PC-9 (cell line): ENCODE measurements at regions not wholly inside any gene's neighbourhood (a gene's known extent, or its start where the extent isn't known, plus 50 kb on each side); places are given as distances from the start of the nearest gene placed in this dataset.

ENCODE experiments used
- BruUV-seq: library from RNA; stranded (reverse); fragments of 400-500 nt; replicated peaks from 2 replicates; lab custom pipeline; 2021; lab: Mats Ljungman, UMichigan
- CTCF ChIA-PET: fragments of 300-600 bp; sonication (Branson Sonifier 250); formaldehyde crosslinking; loops from one replicate; lab custom pipeline; 2022; ENCODE audit warnings: antibody characterized with exemption; lab: Charles Lee
- POLR2A ChIA-PET: fragments of 300-600 bp; sonication (Branson Sonifier 250); formaldehyde crosslinking; loops from one replicate; lab custom pipeline; 2022; ENCODE audit warnings: antibody characterized with exemption; ENCODE audit not compliant: unreplicated experiment; lab: Charles Lee
- DNase-seq, 2 experiments: peaks; one replicate each; pipeline versions ENCODE4 v3.0.0 to v3.0.0-alpha.2; 2015 to 2022; ENCODE audit warnings: mixed read lengths in 1 of 2
- H2AFZ ChIP-seq: fragments of 200-600 bp; sonication (generic); 2 replicates; pipeline ENCODE4 v1.8.1; 2017; ENCODE audit warnings: antibody characterized with exemption
- H3F3A ChIP-seq: fragments of 200-600 bp; sonication (generic); 2 replicates; pipeline ENCODE4 v1.8.1; 2017; ENCODE audit warnings: antibody characterized with exemption, mild to moderate bottlenecking, low read depth; ENCODE audit not compliant: insufficient read depth
- H3K27ac ChIP-seq: fragments of 200-600 bp; sonication (generic); 2 replicates; pipeline ENCODE4 v1.6.1; 2016; ENCODE audit warnings: mixed run types
- H3K27me3 ChIP-seq: fragments of 200-600 bp; sonication (generic); 2 replicates; pipeline ENCODE4 v1.6.1; 2016; ENCODE audit warnings: low read depth, mixed run types; ENCODE audit not compliant: insufficient read depth
- H3K36me3 ChIP-seq: fragments of 200-600 bp; sonication (generic); 2 replicates; pipeline ENCODE4 v1.6.1; 2016; ENCODE audit warnings: low read depth, mixed run types
- H3K4me1 ChIP-seq: fragments of 200-600 bp; sonication (generic); replicated peaks from 2 replicates; pipeline ENCODE4 v1.6.1; 2016; ENCODE audit warnings: mixed run types; ENCODE audit not compliant: insufficient read depth
- H3K4me2 ChIP-seq: fragments of 200-600 bp; sonication (generic); 2 replicates; pipeline ENCODE4 v1.6.1; 2017; ENCODE audit warnings: mixed run types
- H3K4me3 ChIP-seq: fragments of 200-600 bp; sonication (generic); 2 replicates; pipeline ENCODE4 v1.6.1; 2016; ENCODE audit warnings: mixed run types
- H3K79me2 ChIP-seq: fragments of 200-600 bp; sonication (generic); 2 replicates; pipeline ENCODE4 v1.6.1; 2017; ENCODE audit warnings: low read depth, mixed run types
- H3K9me2 ChIP-seq: fragments of 200-600 bp; sonication (generic); 2 replicates; pipeline ENCODE4 v1.8.1; 2017; ENCODE audit warnings: mild to moderate bottlenecking; ENCODE audit not compliant: insufficient read depth
- H3K9me3 ChIP-seq: fragments of 200-600 bp; sonication (generic); 2 replicates; pipeline ENCODE4 v1.8.1; 2016; ENCODE audit warnings: low read depth; ENCODE audit not compliant: insufficient read depth
- H4K20me1 ChIP-seq: fragments of 200-600 bp; sonication (generic); 2 replicates; pipeline ENCODE4 v1.8.1; 2017; ENCODE audit not compliant: insufficient read depth
- EZH2 ChIP-seq: fragments of 200-600 bp; sonication (generic); IDR thresholded peaks from 2 replicates; pipeline ENCODE4 v1.8.0; 2017; ENCODE audit warnings: antibody characterized with exemption, low read depth
- intact Hi-C: fragments of 100-400 bp; cut with micrococcal nuclease; formaldehyde crosslinking; loops from one replicate; pipeline ENCODE4 v1.10.0; 2022; ENCODE audit not compliant: unreplicated experiment
- TF ChIP-seq, protein P1 (sequence below): fragments of 200-600 bp; sonication (generic); conservative IDR thresholded peaks from 2 replicates; pipeline ENCODE4 v1.6.1; 2017; ENCODE audit warnings: mixed run types, antibody characterized with exemption, mild to moderate bottlenecking, moderate library complexity

DNA sequence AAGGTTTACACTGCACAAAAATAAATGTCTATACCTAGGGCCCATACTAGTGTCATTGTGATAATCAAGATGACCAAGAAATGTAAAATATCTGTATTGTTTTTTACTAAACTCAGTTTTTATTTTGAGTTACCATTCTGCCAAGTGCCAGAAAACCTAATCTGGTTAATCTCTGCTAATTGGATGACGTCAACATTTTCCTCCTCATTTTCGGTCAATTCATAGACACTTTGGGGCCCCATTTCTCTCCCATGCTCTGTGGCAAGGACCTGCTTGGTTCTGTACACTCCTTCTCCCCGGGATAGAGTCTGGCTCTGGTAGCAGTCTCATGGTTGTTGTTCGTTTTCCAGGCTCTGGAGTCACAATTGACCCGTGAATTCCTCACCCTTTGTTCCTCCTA is 186.5 kb upstream of the TCF4 start:
- no peak for TF ChIP-seq EZH2
- TF ChIP-seq, protein P1, sequence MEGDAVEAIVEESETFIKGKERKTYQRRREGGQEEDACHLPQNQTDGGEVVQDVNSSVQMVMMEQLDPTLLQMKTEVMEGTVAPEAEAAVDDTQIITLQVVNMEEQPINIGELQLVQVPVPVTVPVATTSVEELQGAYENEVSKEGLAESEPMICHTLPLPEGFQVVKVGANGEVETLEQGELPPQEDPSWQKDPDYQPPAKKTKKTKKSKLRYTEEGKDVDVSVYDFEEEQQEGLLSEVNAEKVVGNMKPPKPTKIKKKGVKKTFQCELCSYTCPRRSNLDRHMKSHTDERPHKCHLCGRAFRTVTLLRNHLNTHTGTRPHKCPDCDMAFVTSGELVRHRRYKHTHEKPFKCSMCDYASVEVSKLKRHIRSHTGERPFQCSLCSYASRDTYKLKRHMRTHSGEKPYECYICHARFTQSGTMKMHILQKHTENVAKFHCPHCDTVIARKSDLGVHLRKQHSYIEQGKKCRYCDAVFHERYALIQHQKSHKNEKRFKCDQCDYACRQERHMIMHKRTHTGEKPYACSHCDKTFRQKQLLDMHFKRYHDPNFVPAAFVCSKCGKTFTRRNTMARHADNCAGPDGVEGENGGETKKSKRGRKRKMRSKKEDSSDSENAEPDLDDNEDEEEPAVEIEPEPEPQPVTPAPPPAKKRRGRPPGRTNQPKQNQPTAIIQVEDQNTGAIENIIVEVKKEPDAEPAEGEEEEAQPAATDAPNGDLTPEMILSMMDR = no peak
- Histone ChIP-seq H3F3A (no peaks in the 10 kb centered on the region), H3K27ac (no peak overlapping the region), H2AFZ (no peak overlapping the region), H3K9me3 (peaks cover under 1% of the 10 kb centered on the region; the same call in 1 of the 2 replicates), H3K36me3 (no peaks in the 10 kb centered on the region), H4K20me1 (no peaks in the 10 kb centered on the region), H3K27me3 (no peaks in the 10 kb centered on the region), H3K4me2 (no peak overlapping the region), H3K4me3 (no peak overlapping the region), H3K9me2 (no peaks in the 10 kb centered on the region), H3K4me1 (no peaks in the 10 kb centered on the region), H3K79me2 (no peaks in the 10 kb centered on the region)
- no TSS peak for BruUV-seq
- intact Hi-C loops = no loop called here
- DNase-seq = no peak
- ChIA-PET CTCF (no interaction called here), POLR2A (no interaction called here)

DNA sequence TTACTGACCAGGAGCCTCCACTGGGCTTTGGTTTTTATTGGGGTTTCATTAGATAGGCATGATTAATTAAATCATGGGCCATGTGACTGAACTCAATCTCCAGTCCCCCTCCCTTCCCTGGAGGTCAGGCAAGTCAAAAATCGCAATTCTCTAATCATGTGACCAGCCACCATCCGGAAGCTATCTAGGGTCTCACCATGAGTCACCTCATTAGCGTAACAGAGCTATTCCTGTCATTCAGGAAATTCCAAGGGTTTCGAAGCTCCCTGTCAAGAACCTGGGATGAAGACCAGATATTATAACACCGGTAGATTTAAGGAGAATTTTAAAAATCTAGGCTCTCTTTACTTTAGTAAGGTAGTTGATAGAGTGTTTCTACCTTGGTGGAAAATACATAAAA is 180.3 kb upstream of the TCF4 start:
- no peaks in the 10 kb centered on the region for H4K20me1 ChIP-seq
- TF ChIP-seq, protein P1 = no peak
- no peak for TF ChIP-seq EZH2
- H2AFZ ChIP-seq = no peak overlapping the region
- no peak overlapping the region for H3K4me3 ChIP-seq
- H3F3A ChIP-seq = peaks cover 9% of the 10 kb centered on the region
- DNase-seq = no peak
- peaks cover 8% of the 10 kb centered on the region for H3K4me1 ChIP-seq
- BruUV-seq = no TSS peak
- H3K79me2 ChIP-seq = no peaks in the 10 kb centered on the region; the same call in 1 of the 2 replicates
- H3K9me3 ChIP-seq = peaks cover 7% of the 10 kb centered on the region; the same call in 1 of the 2 replicates
- H3K4me2 ChIP-seq = no peak overlapping the region
- ChIA-PET CTCF (no interaction called here), POLR2A (interaction anchor here (0.5 kb wide), 1 partner anchor 85 kb away, joined by 3 read pairs; no protein-coding TSS in a partner anchor)
- H3K9me2 ChIP-seq = no peaks in the 10 kb centered on the region
- intact Hi-C loops = no loop called here
- H3K36me3 ChIP-seq = no peaks in the 10 kb centered on the region
- no peaks in the 10 kb centered on the region for H3K27me3 ChIP-seq
- no peak overlapping the region for H3K27ac ChIP-seq

DNA sequence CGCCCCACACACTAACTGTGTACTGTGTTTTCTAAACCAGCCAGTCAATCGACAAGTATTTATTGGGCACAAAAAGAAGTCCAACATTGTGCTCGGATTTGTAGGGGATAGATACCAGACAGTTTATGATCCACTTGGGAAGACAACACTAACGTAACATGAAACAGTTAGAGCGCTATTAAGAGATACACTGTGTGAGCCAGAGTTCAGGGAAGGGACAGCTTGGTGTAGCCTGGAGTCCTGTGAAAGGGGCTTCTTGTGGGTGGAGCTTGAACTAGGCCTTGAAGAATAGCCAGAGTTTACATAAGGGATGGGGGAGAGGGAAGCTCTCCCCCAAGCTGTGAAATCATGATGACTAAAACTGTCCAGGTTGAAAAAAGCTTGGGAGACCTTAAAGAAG is 176.4 kb upstream of the TCF4 start:
- BruUV-seq = no TSS peak
- H2AFZ ChIP-seq = no peak overlapping the region
- peak overlapping the region; percentile 75; the same call in 1 of the 2 replicates for H3K27ac ChIP-seq
- peaks cover 24% of the 10 kb centered on the region for H3K4me1 ChIP-seq
- CTCF ChIA-PET = no interaction called here
- POLR2A ChIA-PET = no interaction called here
- no peaks in the 10 kb centered on the region for H3K36me3 ChIP-seq
- no peaks in the 10 kb centered on the region; the same call in 1 of the 2 replicates for H3K79me2 ChIP-seq
- peaks cover 23% of the 10 kb centered on the region for H3F3A ChIP-seq
- H3K9me3 ChIP-seq = peaks cover 7% of the 10 kb centered on the region; the same call in 1 of the 2 replicates
- no peak overlapping the region for H3K4me2 ChIP-seq
- no peak overlapping the region for H3K4me3 ChIP-seq
- intact Hi-C loops = no loop called here
- H4K20me1 ChIP-seq = no peaks in the 10 kb centered on the region
- TF ChIP-seq, protein P1 = no peak
- no peak for TF ChIP-seq EZH2
- no peaks in the 10 kb centered on the region for H3K9me2 ChIP-seq
- no peak for DNase-seq
- H3K27me3 ChIP-seq = no peaks in the 10 kb centered on the region
